Hypothalamus (tissue), 51 donors: ENCODE measurements at regions not wholly inside any gene's neighbourhood (a gene's known extent, or its start where the extent isn't known, plus 50 kb on each side); places are given as distances from the start of the nearest gene placed in this dataset.

Experiments used
- DNase-seq, 51 donors: peaks; one replicate each; lab custom pipeline; 2025; lab: John Stamatoyannopoulos, UW

DNA sequence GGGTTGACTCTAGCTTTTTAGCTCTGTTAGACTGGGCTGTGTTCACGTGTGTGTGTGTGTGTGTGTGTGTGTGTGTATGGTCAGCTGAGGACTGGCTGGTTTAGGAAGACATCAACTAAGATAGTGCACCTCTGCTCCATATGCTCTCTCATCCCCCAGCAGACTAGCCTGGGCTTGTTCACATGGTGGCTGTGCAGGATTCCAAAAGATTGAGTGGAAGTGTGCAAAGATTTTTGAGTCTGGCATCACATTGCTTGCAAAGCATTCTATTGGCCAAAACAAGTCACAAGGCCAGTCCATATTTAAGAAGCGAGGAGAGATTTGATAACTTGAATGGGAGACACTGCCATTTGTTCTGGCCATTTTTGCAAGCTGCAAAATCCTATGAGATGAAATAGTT lies 79.7 kb upstream of the C11orf87 start:
- DNase-seq = no peak

DNA sequence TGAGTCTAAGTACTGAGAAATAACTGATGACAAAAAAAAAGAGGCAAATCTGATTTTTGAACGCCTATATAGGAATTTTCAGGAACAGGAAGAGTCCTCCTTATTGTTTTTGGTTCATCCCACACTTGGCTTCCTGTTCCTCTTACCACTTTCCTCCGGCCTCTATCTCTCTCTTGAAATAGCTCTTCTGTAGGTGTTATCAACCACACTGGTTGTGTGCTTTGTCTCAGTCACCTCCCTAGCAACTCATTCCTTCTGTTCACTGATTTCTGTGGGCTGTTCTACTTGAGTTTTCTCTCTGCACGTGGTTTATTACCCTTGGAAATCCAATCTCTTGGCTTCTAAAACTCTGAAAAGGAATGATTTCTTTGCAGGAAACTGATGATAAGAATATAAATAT lies 78.7 kb upstream of the C11orf87 start:
- no peak for DNase-seq

DNA sequence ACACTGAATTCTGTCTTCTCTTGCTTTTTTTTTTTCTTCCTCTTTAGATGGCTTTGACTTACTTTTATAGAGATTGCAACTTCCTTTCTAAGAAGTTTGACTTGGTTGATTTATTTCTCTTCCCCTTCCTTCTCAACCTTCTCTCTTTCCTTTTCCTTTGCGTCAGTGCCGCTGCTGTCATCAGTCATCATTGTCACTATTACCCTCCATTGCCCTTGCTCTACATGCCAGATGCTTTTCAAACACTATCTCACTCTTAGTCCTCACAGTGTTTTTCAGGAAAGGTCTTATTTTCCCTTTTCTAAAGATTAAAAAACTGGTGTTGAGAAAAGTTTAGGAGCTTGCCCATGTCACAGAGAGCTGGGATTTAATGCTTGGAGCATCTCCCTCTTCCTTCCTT lies 74.7 kb upstream of the C11orf87 start:
- no peak for DNase-seq

DNA sequence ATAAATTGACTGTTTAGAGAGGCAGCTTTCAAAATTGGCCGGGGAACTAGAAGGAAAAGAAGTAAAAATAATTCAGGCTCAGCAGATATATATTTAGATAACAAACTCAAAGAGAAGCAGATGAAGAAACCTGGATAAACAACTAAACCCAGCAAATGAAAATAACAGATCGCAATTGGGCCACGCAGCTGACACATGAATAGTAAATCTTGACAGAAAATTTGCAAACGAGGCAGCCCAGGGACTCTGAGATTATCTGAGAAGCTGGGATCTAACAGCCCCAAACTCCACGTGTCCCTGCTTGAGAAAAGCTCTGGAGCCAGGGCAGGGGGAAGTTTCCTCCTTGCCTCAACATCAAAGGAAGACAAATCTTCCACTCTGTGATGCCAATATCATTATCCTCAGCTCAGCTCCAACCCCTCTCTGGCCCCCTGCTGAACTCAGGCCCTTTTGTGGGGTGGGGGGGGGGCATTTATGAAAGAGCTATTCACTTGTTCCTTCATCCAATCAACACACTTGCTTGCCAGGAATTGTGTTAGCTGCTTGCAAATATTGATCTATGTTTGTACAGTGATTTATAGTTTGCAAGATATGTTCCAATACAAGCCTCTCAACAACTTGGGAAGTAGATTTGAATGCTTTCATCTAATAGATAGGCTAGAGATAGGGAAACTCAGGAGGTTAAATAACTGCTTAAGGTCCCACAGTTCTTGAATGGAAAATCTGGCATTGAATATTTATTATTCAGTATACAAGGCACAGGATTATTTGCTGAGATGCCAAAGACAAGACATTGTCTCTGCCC lies 72.5 kb upstream of the C11orf87 start:
- no peak for DNase-seq

DNA sequence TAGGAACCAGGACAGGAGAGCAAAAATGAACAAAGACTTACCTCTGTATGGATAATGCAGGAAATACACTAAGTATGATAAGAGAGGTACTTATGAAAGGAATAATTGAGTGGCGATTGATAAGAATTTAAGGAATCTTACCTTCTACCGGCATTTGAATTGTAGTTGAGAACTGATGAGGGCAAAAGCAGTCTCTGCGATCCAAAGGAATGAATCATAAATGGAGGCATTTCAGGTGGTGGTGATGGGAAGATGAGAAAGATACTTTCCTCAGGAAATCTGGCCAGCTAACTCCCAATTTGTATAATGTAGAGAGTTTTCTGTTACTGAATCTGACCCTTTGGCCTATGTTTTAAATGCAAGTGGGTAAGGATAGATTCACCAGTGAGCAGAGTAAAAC lies 71.9 kb upstream of the C11orf87 start:
- no peak for DNase-seq

DNA sequence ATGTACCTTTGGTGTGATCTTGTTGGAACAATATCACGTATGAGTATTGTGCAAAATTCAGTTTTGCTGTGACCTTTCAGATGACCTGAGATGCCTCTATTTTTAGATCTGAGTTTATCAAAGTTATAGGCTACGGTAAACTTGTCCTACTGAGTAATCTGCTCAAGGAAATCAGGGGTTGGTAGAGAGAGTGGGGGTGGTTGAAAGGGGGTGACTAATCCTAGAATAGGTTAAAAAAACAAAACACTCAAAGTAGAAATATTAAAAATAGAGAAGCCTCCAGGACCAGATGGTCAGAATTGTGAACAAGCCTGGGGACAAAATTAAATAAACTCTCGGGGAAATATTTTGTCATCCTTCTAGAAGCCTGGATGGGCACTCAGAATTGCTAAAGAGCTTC lies 59.9 kb upstream of the C11orf87 start:
- DNase-seq = no peak

DNA sequence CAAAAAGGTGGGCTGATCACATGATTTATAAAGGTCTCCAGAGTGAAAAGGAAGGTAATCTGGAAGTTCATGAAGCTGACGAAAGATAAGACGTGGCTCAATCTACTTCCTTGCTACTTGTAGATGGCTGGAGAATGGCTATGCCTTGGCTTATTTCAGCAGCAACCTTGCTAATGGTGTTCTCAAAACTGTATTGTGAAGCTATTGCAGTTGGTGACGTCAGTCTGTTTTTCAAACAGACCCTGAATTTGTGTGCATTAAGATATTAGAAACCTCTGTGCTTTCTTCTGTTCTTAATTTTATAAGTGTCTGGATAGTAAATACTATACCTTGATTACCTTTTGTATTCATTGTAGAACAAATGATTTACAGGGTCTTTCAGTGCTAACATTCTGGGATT lies 58.3 kb upstream of the C11orf87 start:
- DNase-seq = no peak

DNA sequence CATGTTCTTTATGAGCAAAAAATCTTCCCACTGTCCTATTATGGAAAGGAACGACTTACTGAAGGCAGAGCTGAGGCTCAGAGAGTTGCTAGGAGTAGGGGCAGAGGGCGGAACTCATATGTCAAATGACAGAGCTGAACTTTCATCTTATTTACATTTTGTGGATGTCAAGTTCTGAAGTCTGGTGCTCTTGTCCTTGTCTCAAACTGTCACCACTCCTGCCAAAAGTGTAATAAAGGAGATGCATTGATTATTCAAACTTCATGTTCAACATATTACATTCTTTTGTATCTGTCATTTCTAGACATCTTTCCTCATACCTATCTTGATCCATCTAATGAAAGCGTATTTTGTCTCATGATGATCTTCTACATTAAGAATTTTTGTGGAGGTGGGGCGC lies 57.1 kb upstream of the C11orf87 start:
- no peak for DNase-seq

DNA sequence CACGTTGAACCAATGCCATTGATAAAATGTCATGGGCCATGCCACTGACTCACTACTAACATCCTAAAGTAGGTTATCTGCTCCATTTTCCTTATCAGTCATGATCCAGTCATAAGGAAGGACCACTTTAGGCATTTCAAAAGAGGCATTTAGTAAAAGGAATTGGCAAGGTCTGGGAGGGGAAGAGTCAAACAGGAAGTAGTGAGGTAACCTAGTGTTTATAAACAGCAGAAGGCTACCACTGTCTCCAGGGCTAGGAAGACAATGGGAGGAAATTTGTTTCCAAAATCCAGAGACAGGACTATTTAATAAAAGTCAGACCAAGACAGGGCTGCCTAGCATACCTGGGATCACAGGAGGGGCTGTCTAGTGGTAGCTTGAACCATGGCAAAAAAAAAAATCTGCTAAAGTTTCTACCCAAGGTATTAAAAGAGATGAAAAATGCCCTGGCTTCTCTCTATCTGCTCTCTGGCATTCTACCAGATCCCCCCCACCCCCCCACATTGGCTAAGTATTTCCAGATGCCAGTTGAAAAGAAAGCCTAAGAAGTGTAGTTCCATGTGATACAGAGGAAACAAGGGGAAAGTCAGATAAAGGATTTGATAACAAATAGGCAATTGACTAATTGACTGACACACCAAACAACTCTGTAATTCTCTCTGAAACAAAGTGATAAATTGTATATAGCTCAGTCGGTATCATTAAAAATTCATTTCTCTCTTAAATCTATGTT lies 50.4 kb upstream of the C11orf87 start:
- DNase-seq = no peak
